IMR-90 (cell line): ENCODE measurements at regions not wholly inside any gene's neighbourhood (a gene's known extent, or its start where the extent isn't known, plus 50 kb on each side); places are given as distances from the start of the nearest gene placed in this dataset.

Experiments used
- CEBPB ChIP-seq: IDR thresholded peaks from 2 replicates; pipeline ENCODE4 v1.6.1; 2012; ENCODE audit warnings: low read depth, low read length, improper control_type of control experiment
- FOS ChIP-seq: fragments of 150-350 bp; IDR thresholded peaks from 2 replicates; pipeline ENCODE4 v1.6.1; 2016; ENCODE audit warnings: low read depth, low read length
- MAZ ChIP-seq: IDR thresholded peaks from 2 replicates; pipeline ENCODE4 v1.6.1; 2012; ENCODE audit warnings: low read depth, mild to moderate bottlenecking, low read length, improper control_type of control experiment, moderate library complexity, borderline replicate concordance
- MXI1 ChIP-seq: IDR thresholded peaks from 2 replicates; pipeline ENCODE4 v1.6.1; 2012; ENCODE audit warnings: low read depth, mild to moderate bottlenecking, low read length, moderate library complexity, borderline replicate concordance
- POLR2A ChIP-seq: IDR thresholded peaks from 2 replicates; pipeline ENCODE4 v1.6.1; 2012; ENCODE audit warnings: mild to moderate bottlenecking, low read depth, low read length
- TF ChIP-seq, protein P1 (sequence below): conservative IDR thresholded peaks from 2 replicates; pipeline ENCODE4 v1.5.1; 2012; ENCODE audit warnings: mild to moderate bottlenecking, low read depth, low read length, improper control_type of control experiment
- TF ChIP-seq, protein P2 (sequence below): fragments of 150-350 bp; IDR thresholded peaks from 2 replicates; pipeline ENCODE4 v1.6.1; 2016; ENCODE audit warnings: low read depth, mild to moderate bottlenecking, low read length, moderate library complexity, borderline replicate concordance
- TF ChIP-seq, protein P3 (sequence below): fragments of 150-350 bp; IDR thresholded peaks from 2 replicates; pipeline ENCODE4 v1.6.1; 2017; ENCODE audit warnings: mild to moderate bottlenecking, antibody characterized with exemption, low read length, low read depth

DNA sequence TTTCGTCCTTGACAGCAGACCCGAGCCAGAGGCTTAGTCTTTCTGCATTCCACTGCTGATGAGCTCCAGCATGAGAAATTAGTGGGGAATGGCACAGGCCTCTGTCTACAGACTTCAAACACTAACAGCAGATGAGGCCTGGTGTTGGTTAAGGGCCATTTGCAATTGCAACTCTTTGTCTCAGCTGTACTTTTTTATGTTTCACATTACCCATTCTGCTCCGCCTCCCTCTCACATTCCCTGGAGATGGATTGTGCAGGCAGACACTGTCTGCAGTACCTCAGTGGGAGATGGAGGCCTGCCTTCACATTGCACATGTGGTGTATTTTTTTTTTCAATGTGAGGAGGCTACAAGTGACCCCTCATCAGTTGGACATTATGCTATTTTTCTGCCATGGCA lies 370.2 kb downstream of the DUSP10 start:
- TF ChIP-seq POLR2A: no peak
- no peak for TF ChIP-seq CEBPB
- TF ChIP-seq, protein P1, sequence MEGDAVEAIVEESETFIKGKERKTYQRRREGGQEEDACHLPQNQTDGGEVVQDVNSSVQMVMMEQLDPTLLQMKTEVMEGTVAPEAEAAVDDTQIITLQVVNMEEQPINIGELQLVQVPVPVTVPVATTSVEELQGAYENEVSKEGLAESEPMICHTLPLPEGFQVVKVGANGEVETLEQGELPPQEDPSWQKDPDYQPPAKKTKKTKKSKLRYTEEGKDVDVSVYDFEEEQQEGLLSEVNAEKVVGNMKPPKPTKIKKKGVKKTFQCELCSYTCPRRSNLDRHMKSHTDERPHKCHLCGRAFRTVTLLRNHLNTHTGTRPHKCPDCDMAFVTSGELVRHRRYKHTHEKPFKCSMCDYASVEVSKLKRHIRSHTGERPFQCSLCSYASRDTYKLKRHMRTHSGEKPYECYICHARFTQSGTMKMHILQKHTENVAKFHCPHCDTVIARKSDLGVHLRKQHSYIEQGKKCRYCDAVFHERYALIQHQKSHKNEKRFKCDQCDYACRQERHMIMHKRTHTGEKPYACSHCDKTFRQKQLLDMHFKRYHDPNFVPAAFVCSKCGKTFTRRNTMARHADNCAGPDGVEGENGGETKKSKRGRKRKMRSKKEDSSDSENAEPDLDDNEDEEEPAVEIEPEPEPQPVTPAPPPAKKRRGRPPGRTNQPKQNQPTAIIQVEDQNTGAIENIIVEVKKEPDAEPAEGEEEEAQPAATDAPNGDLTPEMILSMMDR: no peak
- no peak for TF ChIP-seq MXI1
- TF ChIP-seq FOS: no peak
- TF ChIP-seq, protein P2, sequence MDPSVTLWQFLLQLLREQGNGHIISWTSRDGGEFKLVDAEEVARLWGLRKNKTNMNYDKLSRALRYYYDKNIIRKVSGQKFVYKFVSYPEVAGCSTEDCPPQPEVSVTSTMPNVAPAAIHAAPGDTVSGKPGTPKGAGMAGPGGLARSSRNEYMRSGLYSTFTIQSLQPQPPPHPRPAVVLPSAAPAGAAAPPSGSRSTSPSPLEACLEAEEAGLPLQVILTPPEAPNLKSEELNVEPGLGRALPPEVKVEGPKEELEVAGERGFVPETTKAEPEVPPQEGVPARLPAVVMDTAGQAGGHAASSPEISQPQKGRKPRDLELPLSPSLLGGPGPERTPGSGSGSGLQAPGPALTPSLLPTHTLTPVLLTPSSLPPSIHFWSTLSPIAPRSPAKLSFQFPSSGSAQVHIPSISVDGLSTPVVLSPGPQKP: no peak
- TF ChIP-seq MAZ: no peak
- TF ChIP-seq, protein P3, sequence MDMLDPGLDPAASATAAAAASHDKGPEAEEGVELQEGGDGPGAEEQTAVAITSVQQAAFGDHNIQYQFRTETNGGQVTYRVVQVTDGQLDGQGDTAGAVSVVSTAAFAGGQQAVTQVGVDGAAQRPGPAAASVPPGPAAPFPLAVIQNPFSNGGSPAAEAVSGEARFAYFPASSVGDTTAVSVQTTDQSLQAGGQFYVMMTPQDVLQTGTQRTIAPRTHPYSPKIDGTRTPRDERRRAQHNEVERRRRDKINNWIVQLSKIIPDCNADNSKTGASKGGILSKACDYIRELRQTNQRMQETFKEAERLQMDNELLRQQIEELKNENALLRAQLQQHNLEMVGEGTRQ: no peak
